Neural cell (in vitro differentiated cells): ENCODE measurements at regions not wholly inside any gene's neighbourhood (a gene's known extent, or its start where the extent isn't known, plus 50 kb on each side); places are given as distances from the start of the nearest gene placed in this dataset.

ENCODE experiments used
- H2AFZ ChIP-seq: fragments of 200-600, 300-800 bp; sonication (generic), shearing (Covaris generic); 2 replicates; pipeline ENCODE4 v1.6.0; 2014; ENCODE audit warnings: low read depth, mild to moderate bottlenecking, antibody characterized with exemption, low read length, moderate library complexity
- H3F3A ChIP-seq: fragments of 200-600 bp; shearing (Covaris generic); 2 replicates; pipeline ENCODE4 v1.6.1; 2016; ENCODE audit warnings: mild to moderate bottlenecking, moderate library complexity, mixed read lengths, antibody characterized with exemption, low read length; ENCODE audit not compliant: insufficient read depth, poor library complexity, severe bottlenecking
- H3K27ac ChIP-seq: fragments of 200-600, 300-800 bp; sonication (generic), shearing (Covaris generic); 2 replicates; pipeline ENCODE4 v1.5.1; 2014; ENCODE audit warnings: mild to moderate bottlenecking, low read length, moderate library complexity
- H3K27me3 ChIP-seq: fragments of 300-800, 200-600 bp; sonication (generic), shearing (Covaris generic); 2 replicates; pipeline ENCODE4 v1.6.0; 2014; ENCODE audit warnings: mild to moderate bottlenecking, low read depth, low read length, moderate library complexity; ENCODE audit not compliant: insufficient read depth
- H3K36me3 ChIP-seq: fragments of 300-800, 200-600 bp; sonication (generic), shearing (Covaris generic); 2 replicates; pipeline ENCODE4 v1.5.1; 2014; ENCODE audit warnings: mild to moderate bottlenecking, antibody characterized with exemption, low read length, moderate library complexity; ENCODE audit not compliant: insufficient read depth
- H3K4me2 ChIP-seq: fragments of 300-800, 200-600 bp; sonication (generic), shearing (Covaris generic); 2 replicates; pipeline ENCODE4 v1.6.0; 2014; ENCODE audit warnings: mild to moderate bottlenecking, low read length
- H3K4me3 ChIP-seq: fragments of 300-800, 200-600 bp; sonication (generic), shearing (Covaris generic); 2 replicates; pipeline ENCODE4 v1.5.1; 2014; ENCODE audit warnings: mild to moderate bottlenecking, low read length, moderate library complexity
- H3K79me2 ChIP-seq: fragments of 200-600 bp; shearing (Covaris generic); replicated peaks from 2 replicates; pipeline ENCODE4 v1.6.0; 2014; ENCODE audit warnings: mild to moderate bottlenecking, low read length, moderate library complexity; ENCODE audit not compliant: insufficient read depth
- H3K9ac ChIP-seq: fragments of 300-800, 200-600 bp; sonication (generic), shearing (Covaris generic); 2 replicates; pipeline ENCODE4 v1.6.1; 2016; ENCODE audit warnings: mild to moderate bottlenecking, low read length, mixed read lengths
- H3K9me2 ChIP-seq: fragments of 200-600 bp; shearing (Covaris generic); 2 replicates; pipeline ENCODE4 v1.6.1; 2016; ENCODE audit warnings: mild to moderate bottlenecking, low read length, mixed read lengths; ENCODE audit not compliant: insufficient read depth
- H3K9me3 ChIP-seq: fragments of 200-600, 300-800 bp; sonication (generic), shearing (Covaris generic); 2 replicates; pipeline ENCODE4 v1.6.1; 2016; ENCODE audit warnings: mild to moderate bottlenecking, mixed run types, low read length, moderate library complexity, mixed read lengths
- H4K20me1 ChIP-seq: fragments of 200-600 bp; shearing (Covaris generic); 2 replicates; pipeline ENCODE4 v1.6.1; 2016; ENCODE audit warnings: mild to moderate bottlenecking, mixed run types; ENCODE audit not compliant: insufficient read depth
- EP300 ChIP-seq: fragments of 450-650 bp; conservative IDR thresholded peaks from 2 replicates; pipeline ENCODE4 v1.6.1; 2014; ENCODE audit warnings: antibody characterized with exemption, mild to moderate bottlenecking, moderate library complexity; ENCODE audit not compliant: poor library complexity, severe bottlenecking
- EZH2 ChIP-seq: fragments of 200-600, 300-800 bp; shearing (Covaris generic), sonication (generic); IDR thresholded peaks from 2 replicates; pipeline ENCODE4 v1.6.1; 2014; ENCODE audit warnings: antibody characterized with exemption, low read length, borderline replicate concordance, mild to moderate bottlenecking; ENCODE audit not compliant: insufficient read depth, poor library complexity, severe bottlenecking
- MXI1 ChIP-seq: fragments of 450-650 bp; conservative IDR thresholded peaks from 2 replicates; pipeline ENCODE4 v1.6.1; 2014; ENCODE audit warnings: antibody characterized with exemption, mild to moderate bottlenecking; ENCODE audit not compliant: poor library complexity, severe bottlenecking
- POLR2AphosphoS5 ChIP-seq: IDR thresholded peaks from 2 replicates; pipeline ENCODE4 v1.6.1; 2012
- RAD21 ChIP-seq: fragments of 450-650 bp; conservative IDR thresholded peaks from 2 replicates; pipeline ENCODE4 v1.6.1; 2014; ENCODE audit warnings: antibody characterized with exemption, mild to moderate bottlenecking, moderate library complexity
- REST ChIP-seq: IDR thresholded peaks from 2 replicates; pipeline ENCODE4 v1.6.1; 2012; ENCODE audit warnings: borderline replicate concordance
- SMC3 ChIP-seq: fragments of 450-650 bp; conservative IDR thresholded peaks from 2 replicates; pipeline ENCODE4 v1.6.1; 2014; ENCODE audit warnings: antibody characterized with exemption, mild to moderate bottlenecking, moderate library complexity; ENCODE audit not compliant: poor library complexity
- TAF1 ChIP-seq: IDR thresholded peaks from 2 replicates; pipeline ENCODE4 v1.6.1; 2012; ENCODE audit warnings: low read depth
- TF ChIP-seq, protein P1 (sequence below): fragments of 450-650 bp; IDR thresholded peaks from 2 replicates; pipeline ENCODE4 v1.5.1; 2014; ENCODE audit warnings: antibody characterized with exemption, mild to moderate bottlenecking, moderate library complexity; ENCODE audit not compliant: poor library complexity, severe bottlenecking

DNA sequence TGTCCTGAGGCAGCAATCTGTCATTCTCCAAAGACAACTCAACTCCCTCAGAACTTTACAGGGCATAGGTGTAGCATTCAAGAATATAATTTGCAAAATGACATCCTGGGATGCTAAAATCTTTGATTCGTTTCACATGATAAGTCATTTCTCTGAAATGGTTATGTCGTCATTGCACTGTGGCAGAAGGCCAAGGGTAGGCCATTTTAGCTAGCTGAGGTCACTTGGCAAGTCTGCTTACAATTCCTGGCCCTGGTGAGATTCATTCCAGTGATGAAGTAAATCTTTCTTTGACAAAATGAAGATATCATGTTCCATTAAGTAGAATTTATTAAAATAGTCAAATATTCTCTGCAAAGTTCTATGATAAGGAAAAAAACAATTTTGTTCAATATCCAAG is 1410.3 kb upstream of the LRRTM1 start:
- no peak overlapping the region for H2AFZ ChIP-seq
- no peaks in the 10 kb centered on the region for H3K79me2 ChIP-seq
- H3K9ac ChIP-seq: no peak overlapping the region
- H4K20me1 ChIP-seq: no peaks in the 10 kb centered on the region
- no peak overlapping the region for H3K27ac ChIP-seq
- H3F3A ChIP-seq: no peaks in the 10 kb centered on the region
- no peak overlapping the region for H3K4me3 ChIP-seq
- TF ChIP-seq EZH2 (no peak), SMC3 (no peak), EP300 (no peak), REST (no peak), POLR2AphosphoS5 (no peak), RAD21 (no peak), MXI1 (no peak), TAF1 (no peak)
- TF ChIP-seq, protein P1, sequence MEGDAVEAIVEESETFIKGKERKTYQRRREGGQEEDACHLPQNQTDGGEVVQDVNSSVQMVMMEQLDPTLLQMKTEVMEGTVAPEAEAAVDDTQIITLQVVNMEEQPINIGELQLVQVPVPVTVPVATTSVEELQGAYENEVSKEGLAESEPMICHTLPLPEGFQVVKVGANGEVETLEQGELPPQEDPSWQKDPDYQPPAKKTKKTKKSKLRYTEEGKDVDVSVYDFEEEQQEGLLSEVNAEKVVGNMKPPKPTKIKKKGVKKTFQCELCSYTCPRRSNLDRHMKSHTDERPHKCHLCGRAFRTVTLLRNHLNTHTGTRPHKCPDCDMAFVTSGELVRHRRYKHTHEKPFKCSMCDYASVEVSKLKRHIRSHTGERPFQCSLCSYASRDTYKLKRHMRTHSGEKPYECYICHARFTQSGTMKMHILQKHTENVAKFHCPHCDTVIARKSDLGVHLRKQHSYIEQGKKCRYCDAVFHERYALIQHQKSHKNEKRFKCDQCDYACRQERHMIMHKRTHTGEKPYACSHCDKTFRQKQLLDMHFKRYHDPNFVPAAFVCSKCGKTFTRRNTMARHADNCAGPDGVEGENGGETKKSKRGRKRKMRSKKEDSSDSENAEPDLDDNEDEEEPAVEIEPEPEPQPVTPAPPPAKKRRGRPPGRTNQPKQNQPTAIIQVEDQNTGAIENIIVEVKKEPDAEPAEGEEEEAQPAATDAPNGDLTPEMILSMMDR: no peak
- no peaks in the 10 kb centered on the region for H3K9me3 ChIP-seq
- no peaks in the 10 kb centered on the region for H3K9me2 ChIP-seq
- no peak overlapping the region for H3K4me2 ChIP-seq
- no peaks in the 10 kb centered on the region for H3K36me3 ChIP-seq
- H3K27me3 ChIP-seq: no peaks in the 10 kb centered on the region

GRCh38 chr2:81706856-81707255 is 1402.3 kb upstream of the LRRTM1 start:
- no peak overlapping the region for H3K9ac ChIP-seq
- no peak overlapping the region for H3K4me2 ChIP-seq
- no peaks in the 10 kb centered on the region for H3K27me3 ChIP-seq
- H3K27ac ChIP-seq: no peak overlapping the region
- H3K9me2 ChIP-seq: no peaks in the 10 kb centered on the region
- no peaks in the 10 kb centered on the region for H3K79me2 ChIP-seq
- no peak overlapping the region for H2AFZ ChIP-seq
- TF ChIP-seq EZH2: no peak
- no peak for TF ChIP-seq POLR2AphosphoS5
- TF ChIP-seq SMC3: no peak
- TF ChIP-seq, protein P1: no peak
- TF ChIP-seq REST: no peak
- no peak for TF ChIP-seq RAD21
- no peak for TF ChIP-seq TAF1
- TF ChIP-seq EP300: no peak
- TF ChIP-seq MXI1: no peak
- H3K9me3 ChIP-seq: no peaks in the 10 kb centered on the region
- H3K36me3 ChIP-seq: no peaks in the 10 kb centered on the region
- H3K4me3 ChIP-seq: no peak overlapping the region
- H3F3A ChIP-seq: no peaks in the 10 kb centered on the region
- H4K20me1 ChIP-seq: no peaks in the 10 kb centered on the region
